IMR-90 (cell line): ENCODE measurements at regions not wholly inside any gene's neighbourhood (a gene's known extent, or its start where the extent isn't known, plus 50 kb on each side); places are given as distances from the start of the nearest gene placed in this dataset.

Experiments used
- ATAC-seq: fragments of 200-7000 bp; cut with Tn5 transposase; 2 replicates; pipeline ENCODE4 v1.9.1; 2020; ENCODE audit warnings: low read depth, mild to moderate bottlenecking, moderate library complexity
- BruUV-seq: library from RNA; stranded (reverse); fragments of 400-500 nt; replicated peaks from 2 replicates; lab custom pipeline; 2021; lab: Mats Ljungman, UMichigan
- CTCF ChIA-PET: fragments of 300-600 bp; formaldehyde crosslinking; extraction: SDS; loops from one replicate; lab custom pipeline; 2021; ENCODE audit warnings: antibody characterized with exemption; lab: Yijun Ruan, JAX
- POLR2A ChIA-PET: fragments of 300-600 bp; sonication (Branson Sonifier 250); formaldehyde crosslinking; loops from one replicate; lab custom pipeline; 2022; ENCODE audit warnings: antibody characterized with exemption; ENCODE audit not compliant: unreplicated experiment; lab: Charles Lee
- DNase-seq: peaks from one replicate; pipeline ENCODE4 v3.0.0; 2013
- H2AFZ ChIP-seq: replicated peaks from 2 replicates; pipeline ENCODE3; 2013; ENCODE audit warnings: low read length, mild to moderate bottlenecking; ENCODE audit not compliant: poor library complexity
- H2AK5ac ChIP-seq: 2 replicates; pipeline ENCODE4 v1.6.1; 2013; ENCODE audit warnings: low read depth, low read length, inconsistent platforms
- H2AK9ac ChIP-seq: replicated peaks from 2 replicates; pipeline ENCODE3; 2013; ENCODE audit warnings: mild to moderate bottlenecking, low read depth, low read length, moderate library complexity; ENCODE audit not compliant: poor library complexity
- H2BK120ac ChIP-seq: 2 replicates; pipeline ENCODE4 v1.6.1; 2013; ENCODE audit warnings: low read depth, low read length, inconsistent platforms
- H2BK15ac ChIP-seq: 3 replicates; pipeline ENCODE4 v1.6.1; 2013; ENCODE audit warnings: low read depth, low read length, inconsistent platforms
- H2BK20ac ChIP-seq: 2 replicates; pipeline ENCODE4 v1.6.1; 2013; ENCODE audit warnings: low read depth, mild to moderate bottlenecking, inconsistent platforms, low read length, moderate library complexity
- H2BK5ac ChIP-seq: 2 replicates; pipeline ENCODE4 v1.6.1; 2013; ENCODE audit warnings: mild to moderate bottlenecking, low read depth, low read length, inconsistent platforms; ENCODE audit not compliant: poor library complexity, severe bottlenecking
- H3K14ac ChIP-seq: replicated peaks from 2 replicates; pipeline ENCODE4 v1.6.1; 2013; ENCODE audit warnings: low read depth, low read length, inconsistent platforms
- H3K18ac ChIP-seq: 2 replicates; pipeline ENCODE4 v1.6.1; 2013; ENCODE audit warnings: low read depth, low read length, control low read depth
- H3K23ac ChIP-seq: 2 replicates; pipeline ENCODE4 v1.6.1; 2013; ENCODE audit warnings: low read depth, low read length, inconsistent platforms
- H3K27ac ChIP-seq: 2 replicates; pipeline ENCODE4 v1.5.1; 2013; ENCODE audit warnings: mild to moderate bottlenecking, control low read depth, low read length; ENCODE audit not compliant: insufficient read depth
- H3K27me3 ChIP-seq: 2 replicates; pipeline ENCODE4 v1.6.1; 2013; ENCODE audit warnings: low read length; ENCODE audit not compliant: control insufficient read depth, insufficient read depth
- H3K36me3 ChIP-seq: 2 replicates; pipeline ENCODE4 v1.6.1; 2013; ENCODE audit warnings: low read length, mixed read lengths; ENCODE audit not compliant: control insufficient read depth, insufficient read depth
- H3K4ac ChIP-seq: 2 replicates; pipeline ENCODE4 v1.6.1; 2013; ENCODE audit warnings: low read depth, low read length, inconsistent platforms
- H3K4me1 ChIP-seq: 2 replicates; pipeline ENCODE4 v1.6.1; 2013; ENCODE audit warnings: low read length, mixed read lengths; ENCODE audit not compliant: control insufficient read depth, insufficient read depth
- H3K4me2 ChIP-seq: 2 replicates; pipeline ENCODE4 v1.6.1; 2013; ENCODE audit warnings: low read depth, mild to moderate bottlenecking, control low read depth, low read length, moderate library complexity
- H3K4me3 ChIP-seq: 2 replicates; pipeline ENCODE4 v1.5.1; 2013; ENCODE audit warnings: low read depth, mild to moderate bottlenecking, control low read depth, low read length, moderate library complexity; ENCODE audit not compliant: insufficient read depth
- H3K56ac ChIP-seq: 2 replicates; pipeline ENCODE4 v1.6.1; 2013; ENCODE audit warnings: low read length, inconsistent platforms; ENCODE audit not compliant: insufficient read depth; ENCODE audit errors: extremely low read depth
- H3K79me1 ChIP-seq, 2 experiments: 2 replicates each; pipeline ENCODE4 v1.6.1; 2013; ENCODE audit warnings: low read length in 2 of 2, inconsistent platforms in 1 of 2, low read depth in 1 of 2
- H3K9ac ChIP-seq: 2 replicates; pipeline ENCODE4 v1.6.1; 2013; ENCODE audit warnings: low read depth, low read length, control low read depth
- H3K9me1 ChIP-seq: 2 replicates; pipeline ENCODE4 v1.6.1; 2013; ENCODE audit warnings: low read length, inconsistent platforms; ENCODE audit not compliant: insufficient read depth
- H3K9me3 ChIP-seq: 2 replicates; pipeline ENCODE4 v1.6.1; 2013; ENCODE audit warnings: low read length; ENCODE audit not compliant: control insufficient read depth, insufficient read depth
- H4K20me1 ChIP-seq: 2 replicates; pipeline ENCODE4 v1.6.1; 2013; ENCODE audit warnings: low read length, inconsistent platforms; ENCODE audit not compliant: insufficient read depth
- H4K5ac ChIP-seq: 2 replicates; pipeline ENCODE4 v1.6.1; 2013; ENCODE audit warnings: mild to moderate bottlenecking, low read depth, low read length, control low read depth
- H4K8ac ChIP-seq, 2 experiments: 2 replicates each; pipeline ENCODE4 v1.6.1; 2013; ENCODE audit warnings: low read depth in 2 of 2, low read length in 2 of 2, control low read depth in 1 of 2, inconsistent platforms in 1 of 2
- H4K91ac ChIP-seq: 2 replicates; pipeline ENCODE4 v1.6.1; 2013; ENCODE audit warnings: low read depth, low read length, inconsistent platforms; ENCODE audit not compliant: insufficient read depth
- CHD1 ChIP-seq: IDR thresholded peaks from 2 replicates; pipeline ENCODE4 v1.6.1; 2012; ENCODE audit warnings: low read depth, low read length, improper control_type of control experiment
- MAFK ChIP-seq: IDR thresholded peaks from 2 replicates; pipeline ENCODE4 v1.6.1; 2012; ENCODE audit warnings: low read depth, low read length, improper control_type of control experiment
- MAZ ChIP-seq: IDR thresholded peaks from 2 replicates; pipeline ENCODE4 v1.6.1; 2012; ENCODE audit warnings: low read depth, mild to moderate bottlenecking, low read length, improper control_type of control experiment, moderate library complexity, borderline replicate concordance
- WGBS, 2 experiments: methylation state at CpG; one replicate each; pipeline versions ENCODE4 v1.1.5 to v1.1.7; 2013; ENCODE audit warnings: missing lambda C conversion rate in 2 of 2; ENCODE audit not compliant: insufficient read length in 1 of 2; ENCODE audit errors: extremely low coverage in 2 of 2; 5-methylcytosine and 5-hydroxymethylcytosine counted together
- dilution Hi-C: fragments of 300-500 bp; cut with HindIII; formaldehyde crosslinking; loops from one replicate; pipeline ENCODE4 v1.14.3; 2018; ENCODE audit warnings: low sequenced_read_pairs; ENCODE audit not compliant: unreplicated experiment
- in situ Hi-C: fragments of 300-500 bp; cut with MboI; formaldehyde crosslinking; loops from 3 replicates; pipeline ENCODE4 v1.14.3; 2019; ENCODE audit warnings: low sequenced_read_pairs, inconsistent platforms, mixed read lengths
- intact Hi-C: fragments of 100-400 bp; cut with micrococcal nuclease; formaldehyde crosslinking; loops from 2 replicates; pipeline ENCODE4 v1.10.0; 2022

DNA sequence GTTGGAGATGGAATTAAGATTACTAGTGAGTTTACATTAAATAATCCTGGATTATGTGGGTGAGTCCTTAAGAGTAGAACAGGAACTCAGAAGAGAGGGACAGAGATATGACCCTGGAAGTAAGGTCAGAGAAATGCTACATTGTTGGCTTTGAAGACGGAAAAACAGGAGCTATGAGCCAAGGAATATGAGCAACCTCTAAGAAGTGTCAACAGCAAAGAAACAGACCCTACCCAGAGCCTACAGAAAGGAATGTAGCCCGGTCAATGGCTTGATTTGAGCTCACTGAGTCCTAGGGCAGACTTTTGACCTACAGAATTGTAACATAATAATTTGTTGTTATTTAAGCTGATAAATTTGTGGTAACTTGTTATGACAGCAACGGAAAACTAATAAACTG, 304.9 kb downstream of the IPMK start:
- DNase-seq (no peak), ATAC-seq (no peak)
- TF ChIP-seq CHD1 (no peak), MAFK (no peak), MAZ (no peak)
- no TSS peak for BruUV-seq
- dilution Hi-C loops (no loop called here), in situ Hi-C loops (no loop called here), intact Hi-C loops (no loop called here)
- Histone ChIP-seq H3K9me3 (no peaks in the 10 kb centered on the region), H3K36me3 (no peaks in the 10 kb centered on the region), H4K20me1 (no peaks in the 10 kb centered on the region), H3K27me3 (no peaks in the 10 kb centered on the region), H3K18ac (no peak overlapping the region), H3K56ac (no peak overlapping the region), H2BK5ac (no peak overlapping the region), H3K4me2 (no peak overlapping the region), H3K4me1 (no peaks in the 10 kb centered on the region), H2AK9ac (no peak overlapping the region), H4K5ac (no peak overlapping the region), H4K91ac (no peak overlapping the region), H3K14ac (no peak overlapping the region), H2BK15ac (no peak overlapping the region), H2BK20ac (no peak overlapping the region), H3K4me3 (no peak overlapping the region), H2AFZ (no peak overlapping the region), H2BK120ac (no peak overlapping the region), H3K4ac (no peak overlapping the region), H3K9me1 (no peaks in the 10 kb centered on the region; the same call in 1 of the 2 replicates), H3K79me1 (no peaks in the 10 kb centered on the region), H3K27ac (no peak overlapping the region), H4K8ac (no peak overlapping the region), H2AK5ac (no peak overlapping the region), H3K23ac (no peak overlapping the region), H3K9ac (no peak overlapping the region)
- CTCF ChIA-PET: no interaction called here
- no CpG with 5 or more reads among the region's 3 CpGs for WGBS, 2 experiments
- POLR2A ChIA-PET: no interaction called here
